ACHN (cell line): ENCODE measurements at regions not wholly inside any gene's neighbourhood (a gene's known extent, or its start where the extent isn't known, plus 50 kb on each side); places are given as distances from the start of the nearest gene placed in this dataset.
"Not testable (repeated sequence)": the region's sequence is repeated elsewhere in the genome, so short reads cannot be mapped to it uniquely, and the experiment has no call there.

Experiments used
- DNase-seq: peaks from one replicate; pipeline ENCODE4 v3.0.0-alpha.2; 2015
- in situ Hi-C: cut with HindIII; loops from 2 replicates; pipeline ENCODE4 v1.10.0; 2017; ENCODE audit warnings: low sequenced_read_pairs, low pct_ligation_motif_present, low pct_unique_long_range_greater_than_20kb

DNA sequence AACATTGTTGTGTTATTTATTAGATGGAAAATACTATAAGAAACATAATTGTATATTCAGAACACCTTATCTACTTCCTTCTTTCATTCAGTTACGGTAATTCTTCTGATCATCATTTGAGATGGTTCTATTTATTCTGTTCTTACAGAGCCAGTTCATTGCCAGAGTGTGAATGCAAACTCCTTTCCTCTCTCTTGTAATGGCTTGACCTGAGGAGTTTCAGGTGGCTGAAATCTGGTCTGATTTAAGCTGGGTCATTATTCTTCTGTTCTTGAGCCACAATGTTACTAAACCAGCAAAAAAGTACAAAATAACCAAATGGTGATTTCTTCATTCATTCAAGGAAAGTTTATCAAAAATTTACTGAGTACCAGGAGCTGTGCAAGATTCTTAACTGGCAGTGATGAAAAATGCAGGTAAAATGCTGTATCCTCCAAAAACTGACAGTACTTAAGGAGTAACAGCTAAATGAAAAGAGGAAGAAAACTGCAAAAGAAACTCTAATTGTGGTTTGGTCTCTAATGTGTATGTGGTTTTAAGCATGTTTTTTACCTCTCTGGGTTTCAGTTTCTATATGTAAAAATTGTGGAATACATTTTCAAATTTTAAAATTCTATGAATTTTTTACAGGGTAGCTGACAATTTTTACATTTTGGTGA, 182.4 kb upstream of the UFM1 start:
- in situ Hi-C loops: no loop called here
- no peak for DNase-seq

DNA sequence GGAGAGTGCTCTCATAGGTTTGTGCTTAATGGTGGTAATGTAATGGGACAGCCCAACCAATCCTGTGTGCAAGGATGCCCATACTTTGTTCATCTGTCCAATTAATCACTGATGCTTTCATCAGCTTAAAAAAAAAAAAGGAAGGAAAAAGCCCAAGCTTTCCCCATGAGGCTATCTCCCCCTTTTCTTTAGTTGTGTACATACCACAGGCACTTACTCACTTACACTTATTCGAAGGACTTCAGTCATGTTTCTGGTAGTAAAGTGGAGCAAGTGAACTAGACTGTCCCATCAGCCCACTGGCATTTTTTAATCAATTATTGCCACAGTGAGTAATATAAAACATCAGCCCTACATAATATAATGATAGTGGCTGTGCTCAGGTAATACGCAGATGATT, 183.5 kb upstream of the UFM1 start:
- in situ Hi-C loops: no loop called here
- DNase-seq: peak; percentile 33

GRCh38 chr13:38160131-38160530, 189.5 kb upstream of the UFM1 start:
- in situ Hi-C loops: no loop called here
- DNase-seq: no peak

- in situ Hi-C loops: no loop called here
- DNase-seq: no peak
Observed at GRCh38 chr13:38159710-38160109, 189.9 kb upstream of the UFM1 start.

- in situ Hi-C loops: no loop called here
- DNase-seq: no peak
Observed at GRCh38 chr13:38147050-38147449, 202.6 kb upstream of the UFM1 start.

- no peak for DNase-seq
- in situ Hi-C loops: no loop called here
Observed at GRCh38 chr13:38141792-38142191, 207.9 kb upstream of the UFM1 start.

DNA sequence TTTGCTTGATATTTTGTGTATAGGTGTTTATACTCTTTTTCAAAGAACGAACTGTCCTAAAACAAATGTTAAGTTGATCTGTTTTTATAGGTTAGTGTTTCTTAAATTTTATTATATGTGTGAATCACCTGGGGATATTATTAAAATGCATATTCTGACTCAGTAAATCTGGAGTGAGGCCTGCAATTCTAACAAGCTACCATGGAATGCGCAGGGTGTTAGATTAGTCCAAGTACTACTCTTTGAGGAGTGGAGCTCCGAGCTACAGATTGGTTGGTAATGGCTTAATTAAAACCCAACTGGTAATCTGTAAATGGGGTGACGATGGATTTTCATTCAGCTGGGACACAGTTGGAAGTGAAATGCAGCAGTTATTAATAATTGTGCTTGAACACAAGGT, 214.1 kb upstream of the UFM1 start:
- in situ Hi-C loops: no loop called here
- no peak for DNase-seq

GRCh38 chr13:38121267-38121666, 228.4 kb upstream of the UFM1 start:
- in situ Hi-C loops: no loop called here

GRCh38 chr13:38103851-38104250, 234.3 kb upstream of the TRPC4 start:
- no peak for DNase-seq
- in situ Hi-C loops: no loop called here

More at GRCh38 chr13:38121267-38121666, 228.4 kb upstream of the UFM1 start:
- no peak for DNase-seq

- DNase-seq: no peak
- in situ Hi-C loops: no loop called here
Observed at GRCh38 chr13:38099751-38100150, 230.2 kb upstream of the TRPC4 start.

GRCh38 chr13:38093425-38093824, 223.9 kb upstream of the TRPC4 start:
- in situ Hi-C loops: no loop called here
- DNase-seq: no peak

GRCh38 chr13:38090913-38091312, 221.3 kb upstream of the TRPC4 start:
- DNase-seq: no peak
- in situ Hi-C loops: no loop called here

- in situ Hi-C loops: no loop called here
- no peak for DNase-seq
Observed at GRCh38 chr13:38086721-38087120, 217.1 kb upstream of the TRPC4 start.

GRCh38 chr13:38086013-38086412, 216.4 kb upstream of the TRPC4 start:
- no peak for DNase-seq
- in situ Hi-C loops: no loop called here

- no peak for DNase-seq
- in situ Hi-C loops: no loop called here
Observed at GRCh38 chr13:38073931-38074330, 204.4 kb upstream of the TRPC4 start.

DNA sequence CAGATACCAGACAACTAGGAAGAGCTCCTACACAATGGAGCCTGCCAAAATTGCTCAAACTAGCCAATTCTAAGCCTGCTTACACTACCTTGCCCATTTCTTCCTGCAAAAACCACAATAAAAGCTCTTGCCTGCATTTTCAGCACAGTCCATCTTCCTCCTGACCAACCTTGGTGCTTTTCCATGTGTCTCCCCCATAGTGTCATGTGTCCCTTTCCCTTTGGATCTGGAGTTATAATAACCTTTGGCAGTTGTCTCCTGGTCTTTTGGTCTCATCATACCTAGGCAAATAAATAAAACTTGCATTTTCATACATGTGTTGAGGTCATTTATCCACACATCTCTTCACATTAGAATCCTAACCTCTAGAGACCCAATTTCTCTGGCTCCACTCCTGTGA, 203.1 kb upstream of the TRPC4 start:
- in situ Hi-C loops: no loop called here
- no peak for DNase-seq

- not testable (repeated sequence) for DNase-seq
Observed at GRCh38 chr13:38071340-38071739, 201.8 kb upstream of the TRPC4 start.

DNA sequence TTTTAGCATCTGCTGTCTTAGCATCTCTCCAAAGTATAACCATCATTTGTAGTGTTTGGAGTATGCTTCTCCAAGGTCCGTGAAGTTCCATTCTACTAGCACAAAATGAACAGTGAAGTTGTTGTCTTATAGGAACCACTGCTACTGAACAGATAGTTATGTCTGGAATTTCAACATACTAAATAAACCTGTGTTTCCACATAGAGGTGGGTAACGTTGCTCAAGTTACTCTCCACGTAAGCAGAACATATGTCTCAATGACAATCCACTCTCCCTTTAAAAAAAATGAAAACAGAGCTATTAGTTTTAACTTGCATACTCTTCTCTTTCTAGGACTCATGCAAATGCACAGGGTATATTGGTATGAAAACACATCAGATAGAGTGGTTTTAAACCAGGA, 184.3 kb upstream of the TRPC4 start:
- DNase-seq: no peak
- in situ Hi-C loops: no loop called here

More at GRCh38 chr13:38071340-38071739, 201.8 kb upstream of the TRPC4 start:
- in situ Hi-C loops: not testable (repeated sequence)

DNA sequence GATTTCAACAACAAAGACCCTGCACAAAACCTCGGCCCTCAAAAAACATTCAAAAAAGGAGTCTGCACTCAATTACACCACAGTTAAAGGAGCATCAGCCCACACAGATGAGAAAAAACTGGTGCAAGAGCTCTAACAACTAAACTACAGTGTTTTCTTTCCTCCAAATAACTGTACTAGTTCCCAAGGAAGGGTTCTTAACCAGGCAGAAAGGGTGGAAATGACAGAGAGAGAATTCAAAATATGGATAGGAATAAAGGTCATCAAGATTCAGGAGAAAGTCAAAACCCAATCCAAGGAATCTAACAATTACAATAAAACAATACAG, 176.4 kb upstream of the TRPC4 start:
- in situ Hi-C loops: no loop called here
- DNase-seq: no peak

- peak; percentile 38 for DNase-seq
- in situ Hi-C loops: no loop called here
Observed at GRCh38 chr13:38045278-38046048, 175.9 kb upstream of the TRPC4 start.
